ENCODE measurements at regions not wholly inside any gene's neighbourhood (a gene's known extent, or its start where the extent isn't known, plus 50 kb on each side); places are given as distances from the start of the nearest gene placed in this dataset.

- no peak for DNase-seq
Measured at GRCh38 chr11:13874597-13874996, 87.9 kb upstream of the SPON1 start.

GRCh38 chr11:13875643-13876042 is 86.9 kb upstream of the SPON1 start:
- DNase-seq = no peak

GRCh38 chr11:13876423-13876822 is 86.1 kb upstream of the SPON1 start:
- DNase-seq = no peak

GRCh38 chr11:13878077-13878476 is 84.4 kb upstream of the SPON1 start:
- DNase-seq = no peak

GRCh38 chr11:13880634-13881033 is 81.9 kb upstream of the SPON1 start:
- no peak for DNase-seq

- no peak for DNase-seq
Measured at GRCh38 chr11:13881226-13881905, 81.2 kb upstream of the SPON1 start.

- DNase-seq = no peak
Measured at GRCh38 chr11:13883042-13883441, 79.5 kb upstream of the SPON1 start.

GRCh38 chr11:13883589-13883988 is 78.9 kb upstream of the SPON1 start:
- no peak for DNase-seq

GRCh38 chr11:13884158-13884799 is 78.2 kb upstream of the SPON1 start:
- no peak for DNase-seq

- no peak for DNase-seq
Measured at GRCh38 chr11:13885083-13885482, 77.4 kb upstream of the SPON1 start.

GRCh38 chr11:13889552-13890249 is 72.8 kb upstream of the SPON1 start:
- no peak for DNase-seq

- no peak for DNase-seq
Measured at GRCh38 chr11:13891911-13892310, 70.6 kb upstream of the SPON1 start.

GRCh38 chr11:13896175-13896980 is 66.1 kb upstream of the SPON1 start:
- DNase-seq = no peak

- DNase-seq = no peak
Measured at GRCh38 chr11:13896981-13897353, 65.6 kb upstream of the SPON1 start.

GRCh38 chr11:13897646-13898276 is 64.8 kb upstream of the SPON1 start:
- no peak for DNase-seq

- no peak for DNase-seq
Measured at GRCh38 chr11:13899603-13900002, 62.9 kb upstream of the SPON1 start.

GRCh38 chr11:13902523-13902922 is 60.0 kb upstream of the SPON1 start:
- DNase-seq = peak; percentile 65

GRCh38 chr11:13905137-13905781 is 57.3 kb upstream of the SPON1 start:
- no peak for DNase-seq

- no peak for DNase-seq
Measured at GRCh38 chr11:13907678-13908077, 54.8 kb upstream of the SPON1 start.

GRCh38 chr11:13908535-13908934 is 54.0 kb upstream of the SPON1 start:
- DNase-seq = no peak
